Endothelial cell of hepatic sinusoid (primary cell): ENCODE measurements at regions not wholly inside any gene's neighbourhood (a gene's known extent, or its start where the extent isn't known, plus 50 kb on each side); places are given as distances from the start of the nearest gene placed in this dataset.

Experiments used
- in situ Hi-C: cut with HindIII; loops from 2 replicates; pipeline ENCODE4 v1.10.0; 2017; ENCODE audit warnings: low sequenced_read_pairs

GRCh38 chr11:109342261-109342660 is 79.7 kb upstream of the C11orf87 start:
- in situ Hi-C loops: no loop called here

- in situ Hi-C loops: no loop called here
These were observed 78.7 kb upstream of the C11orf87 start for GRCh38 chr11:109343242-109343641.

- in situ Hi-C loops: no loop called here
These were observed 74.7 kb upstream of the C11orf87 start for GRCh38 chr11:109347304-109347703.

- in situ Hi-C loops: no loop called here
These were observed 72.5 kb upstream of the C11orf87 start for GRCh38 chr11:109349276-109350080.

DNA sequence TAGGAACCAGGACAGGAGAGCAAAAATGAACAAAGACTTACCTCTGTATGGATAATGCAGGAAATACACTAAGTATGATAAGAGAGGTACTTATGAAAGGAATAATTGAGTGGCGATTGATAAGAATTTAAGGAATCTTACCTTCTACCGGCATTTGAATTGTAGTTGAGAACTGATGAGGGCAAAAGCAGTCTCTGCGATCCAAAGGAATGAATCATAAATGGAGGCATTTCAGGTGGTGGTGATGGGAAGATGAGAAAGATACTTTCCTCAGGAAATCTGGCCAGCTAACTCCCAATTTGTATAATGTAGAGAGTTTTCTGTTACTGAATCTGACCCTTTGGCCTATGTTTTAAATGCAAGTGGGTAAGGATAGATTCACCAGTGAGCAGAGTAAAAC is 71.9 kb upstream of the C11orf87 start:
- in situ Hi-C loops: no loop called here

- in situ Hi-C loops: loop anchor here (5.0 kb wide), 1 partner anchor 95 kb away; no protein-coding TSS in a partner anchor
These were observed 59.9 kb upstream of the C11orf87 start for GRCh38 chr11:109362059-109362458.

DNA sequence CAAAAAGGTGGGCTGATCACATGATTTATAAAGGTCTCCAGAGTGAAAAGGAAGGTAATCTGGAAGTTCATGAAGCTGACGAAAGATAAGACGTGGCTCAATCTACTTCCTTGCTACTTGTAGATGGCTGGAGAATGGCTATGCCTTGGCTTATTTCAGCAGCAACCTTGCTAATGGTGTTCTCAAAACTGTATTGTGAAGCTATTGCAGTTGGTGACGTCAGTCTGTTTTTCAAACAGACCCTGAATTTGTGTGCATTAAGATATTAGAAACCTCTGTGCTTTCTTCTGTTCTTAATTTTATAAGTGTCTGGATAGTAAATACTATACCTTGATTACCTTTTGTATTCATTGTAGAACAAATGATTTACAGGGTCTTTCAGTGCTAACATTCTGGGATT is 58.3 kb upstream of the C11orf87 start:
- in situ Hi-C loops: loop anchor here (5.0 kb wide), 1 partner anchor 96 kb away; no protein-coding TSS in a partner anchor

DNA sequence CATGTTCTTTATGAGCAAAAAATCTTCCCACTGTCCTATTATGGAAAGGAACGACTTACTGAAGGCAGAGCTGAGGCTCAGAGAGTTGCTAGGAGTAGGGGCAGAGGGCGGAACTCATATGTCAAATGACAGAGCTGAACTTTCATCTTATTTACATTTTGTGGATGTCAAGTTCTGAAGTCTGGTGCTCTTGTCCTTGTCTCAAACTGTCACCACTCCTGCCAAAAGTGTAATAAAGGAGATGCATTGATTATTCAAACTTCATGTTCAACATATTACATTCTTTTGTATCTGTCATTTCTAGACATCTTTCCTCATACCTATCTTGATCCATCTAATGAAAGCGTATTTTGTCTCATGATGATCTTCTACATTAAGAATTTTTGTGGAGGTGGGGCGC is 57.1 kb upstream of the C11orf87 start:
- in situ Hi-C loops: loop anchor here (5.0 kb wide), 1 partner anchor 98 kb away; no protein-coding TSS in a partner anchor

DNA sequence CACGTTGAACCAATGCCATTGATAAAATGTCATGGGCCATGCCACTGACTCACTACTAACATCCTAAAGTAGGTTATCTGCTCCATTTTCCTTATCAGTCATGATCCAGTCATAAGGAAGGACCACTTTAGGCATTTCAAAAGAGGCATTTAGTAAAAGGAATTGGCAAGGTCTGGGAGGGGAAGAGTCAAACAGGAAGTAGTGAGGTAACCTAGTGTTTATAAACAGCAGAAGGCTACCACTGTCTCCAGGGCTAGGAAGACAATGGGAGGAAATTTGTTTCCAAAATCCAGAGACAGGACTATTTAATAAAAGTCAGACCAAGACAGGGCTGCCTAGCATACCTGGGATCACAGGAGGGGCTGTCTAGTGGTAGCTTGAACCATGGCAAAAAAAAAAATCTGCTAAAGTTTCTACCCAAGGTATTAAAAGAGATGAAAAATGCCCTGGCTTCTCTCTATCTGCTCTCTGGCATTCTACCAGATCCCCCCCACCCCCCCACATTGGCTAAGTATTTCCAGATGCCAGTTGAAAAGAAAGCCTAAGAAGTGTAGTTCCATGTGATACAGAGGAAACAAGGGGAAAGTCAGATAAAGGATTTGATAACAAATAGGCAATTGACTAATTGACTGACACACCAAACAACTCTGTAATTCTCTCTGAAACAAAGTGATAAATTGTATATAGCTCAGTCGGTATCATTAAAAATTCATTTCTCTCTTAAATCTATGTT is 50.4 kb upstream of the C11orf87 start:
- in situ Hi-C loops: no loop called here
